Keratinocyte (primary cell): ENCODE measurements at regions not wholly inside any gene's neighbourhood (a gene's known extent, or its start where the extent isn't known, plus 50 kb on each side); places are given as distances from the start of the nearest gene placed in this dataset.
A peak's percentile ranks its signal among the peaks of the same experiment; 100 is the strongest.

Source experiments
- DNase-seq: peaks from one replicate; pipeline ENCODE4 v3.0.0-alpha.2; 2011; ENCODE audit warnings: low read depth, missing footprints, low spot score
- FAIRE-seq: peaks from 2 replicates; lab custom pipeline; 2011; peaks lifted over from hg19 to GRCh38; lab: Jason Lieb, UNC
- H2AFZ ChIP-seq: 2 replicates; pipeline ENCODE4 v1.6.0; 2012; ENCODE audit warnings: low read length, control low read depth, inconsistent platforms; ENCODE audit not compliant: control insufficient read depth
- H3K27ac ChIP-seq: 2 replicates; pipeline ENCODE4 v1.5.1; 2011; ENCODE audit warnings: low read length; ENCODE audit not compliant: control insufficient read depth, insufficient read depth
- H3K27me3 ChIP-seq: 3 replicates; pipeline ENCODE4 v1.6.0; 2011; ENCODE audit warnings: low read length; ENCODE audit not compliant: control insufficient read depth, insufficient read depth; ENCODE audit errors: extremely low read depth
- H3K36me3 ChIP-seq, 2 experiments: 2 replicates in 1 of 2; 3 replicates in 1 of 2; pipeline ENCODE4 v1.5.1; 2011; ENCODE audit warnings: low read length in 2 of 2, mild to moderate bottlenecking in 1 of 2; ENCODE audit not compliant: control insufficient read depth in 2 of 2, insufficient read depth in 2 of 2; ENCODE audit errors: extremely low read depth in 1 of 2
- H3K4me1 ChIP-seq: 3 replicates; pipeline ENCODE4 v1.5.1; 2011; ENCODE audit warnings: low read length; ENCODE audit not compliant: control insufficient read depth, insufficient read depth; ENCODE audit errors: extremely low read depth
- H3K4me2 ChIP-seq: 3 replicates; pipeline ENCODE4 v1.6.0; 2011; ENCODE audit warnings: low read depth, low read length; ENCODE audit not compliant: control insufficient read depth, insufficient read depth; ENCODE audit errors: extremely low read depth
- H3K4me3 ChIP-seq, 3 experiments: fragments of 200-600 bp in 1 of 3; sonication (generic) in 1 of 3; 2 replicates in 2 of 3; 3 replicates in 1 of 3; pipeline ENCODE4 v1.5.1; 2011 to 2016; ENCODE audit warnings: low read length in 3 of 3, mild to moderate bottlenecking in 3 of 3, control low read depth in 2 of 3, inconsistent platforms in 1 of 3, low read depth in 1 of 3, mixed read lengths in 1 of 3, mixed run types in 1 of 3, moderate library complexity in 1 of 3; ENCODE audit not compliant: control insufficient read depth in 2 of 3, insufficient read depth in 2 of 3; ENCODE audit errors: extremely low read depth in 1 of 3
- H3K79me2 ChIP-seq: 2 replicates; pipeline ENCODE4 v1.6.0; 2012; ENCODE audit warnings: low read length; ENCODE audit not compliant: control insufficient read depth, insufficient read depth
- H3K9ac ChIP-seq: 3 replicates; pipeline ENCODE4 v1.6.0; 2011; ENCODE audit warnings: low read length; ENCODE audit not compliant: control insufficient read depth, insufficient read depth; ENCODE audit errors: extremely low read depth
- H3K9me1 ChIP-seq: 3 replicates; pipeline ENCODE4 v1.6.0; 2011; ENCODE audit warnings: low read length; ENCODE audit not compliant: control insufficient read depth, insufficient read depth; ENCODE audit errors: extremely low read depth
- H3K9me3 ChIP-seq: 2 replicates; pipeline ENCODE4 v1.5.1; 2012; ENCODE audit warnings: low read depth, low read length; ENCODE audit not compliant: control insufficient read depth
- H4K20me1 ChIP-seq: 3 replicates; pipeline ENCODE4 v1.6.0; 2011; ENCODE audit warnings: low read length; ENCODE audit not compliant: control insufficient read depth, insufficient read depth; ENCODE audit errors: extremely low read depth
- EZH2 ChIP-seq: IDR thresholded peaks from one replicate; pipeline ENCODE4 v1.6.1; 2012; ENCODE audit warnings: inconsistent platforms, mild to moderate bottlenecking, low read length, moderate library complexity
- dilution Hi-C: fragments of 300-500 bp; cut with MboI; formaldehyde crosslinking; loops from one replicate; pipeline ENCODE4 v1.7.0; 2020; ENCODE audit warnings: low sequenced_read_pairs; ENCODE audit not compliant: extremely low pct_ligation_motif_present
- TF ChIP-seq, protein P1 (sequence below), 3 experiments: IDR thresholded peaks in 1 of 3; conservative IDR thresholded peaks in 1 of 3; optimal IDR thresholded peaks in 1 of 3; 2 replicates in 2 of 3; 3 replicates in 1 of 3; pipeline versions ENCODE3 to v1.5.1; 2011; ENCODE audit warnings: low read length in 3 of 3, mild to moderate bottlenecking in 3 of 3, moderate library complexity in 2 of 3, control low read depth in 1 of 3, inconsistent platforms in 1 of 3; ENCODE audit not compliant: insufficient read depth in 2 of 3; ENCODE audit errors: extremely low read depth in 1 of 3

DNA sequence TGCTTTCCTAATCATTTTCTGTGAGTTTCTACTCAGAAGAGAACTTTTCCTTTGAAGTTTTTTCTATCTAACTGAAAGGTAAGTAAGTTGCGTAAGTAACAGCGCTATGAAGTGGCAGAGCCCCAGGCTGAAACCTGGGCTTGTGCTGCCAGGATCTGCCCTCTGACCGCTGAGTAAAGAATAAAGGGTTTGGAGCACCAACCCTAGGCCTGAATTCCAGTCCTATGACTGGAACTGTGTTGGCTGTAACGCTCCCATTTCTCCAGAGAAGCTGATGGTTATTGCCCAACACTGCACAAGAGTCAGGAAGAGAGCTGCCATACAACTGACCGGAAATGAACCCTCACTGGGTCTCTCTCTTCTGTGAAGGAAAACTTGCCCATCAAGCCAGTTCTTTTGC is 87.0 kb downstream of the FOXB1 start:
- Histone ChIP-seq H3K4me1 (peaks cover 19% of the 10 kb centered on the region), H3K27ac (peak overlapping the region; percentile 22), H3K4me3 (peak overlapping the region in 1 of 3 experiments; percentile 19), H3K4me2 (peak overlapping the region; percentile 68), H3K36me3 (no peaks in the 10 kb centered on the region), H3K9me1 (no peaks in the 10 kb centered on the region), H3K79me2 (no peaks in the 10 kb centered on the region), H3K9ac (no peak overlapping the region), H2AFZ (peak overlapping the region; percentile 8), H3K9me3 (no peaks in the 10 kb centered on the region), H3K27me3 (no peaks in the 10 kb centered on the region), H4K20me1 (no peaks in the 10 kb centered on the region)
- DNase-seq: peak; percentile 81
- peak; percentile 100 for FAIRE-seq
- TF ChIP-seq EZH2: no peak
- TF ChIP-seq, protein P1, sequence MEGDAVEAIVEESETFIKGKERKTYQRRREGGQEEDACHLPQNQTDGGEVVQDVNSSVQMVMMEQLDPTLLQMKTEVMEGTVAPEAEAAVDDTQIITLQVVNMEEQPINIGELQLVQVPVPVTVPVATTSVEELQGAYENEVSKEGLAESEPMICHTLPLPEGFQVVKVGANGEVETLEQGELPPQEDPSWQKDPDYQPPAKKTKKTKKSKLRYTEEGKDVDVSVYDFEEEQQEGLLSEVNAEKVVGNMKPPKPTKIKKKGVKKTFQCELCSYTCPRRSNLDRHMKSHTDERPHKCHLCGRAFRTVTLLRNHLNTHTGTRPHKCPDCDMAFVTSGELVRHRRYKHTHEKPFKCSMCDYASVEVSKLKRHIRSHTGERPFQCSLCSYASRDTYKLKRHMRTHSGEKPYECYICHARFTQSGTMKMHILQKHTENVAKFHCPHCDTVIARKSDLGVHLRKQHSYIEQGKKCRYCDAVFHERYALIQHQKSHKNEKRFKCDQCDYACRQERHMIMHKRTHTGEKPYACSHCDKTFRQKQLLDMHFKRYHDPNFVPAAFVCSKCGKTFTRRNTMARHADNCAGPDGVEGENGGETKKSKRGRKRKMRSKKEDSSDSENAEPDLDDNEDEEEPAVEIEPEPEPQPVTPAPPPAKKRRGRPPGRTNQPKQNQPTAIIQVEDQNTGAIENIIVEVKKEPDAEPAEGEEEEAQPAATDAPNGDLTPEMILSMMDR (optimal IDR thresholded peaks at IDR 0.05 in 1 of 3, IDR thresholded peaks at IDR 0.05 in 1 of 3, conservative IDR thresholded peaks at IDR 0.05 in 1 of 3; ENCODE audit: extremely low read depth in 1 of 3, insufficient read depth in 2 of 3, low read length in 3 of 3): no peak
- dilution Hi-C loops: no loop called here

DNA sequence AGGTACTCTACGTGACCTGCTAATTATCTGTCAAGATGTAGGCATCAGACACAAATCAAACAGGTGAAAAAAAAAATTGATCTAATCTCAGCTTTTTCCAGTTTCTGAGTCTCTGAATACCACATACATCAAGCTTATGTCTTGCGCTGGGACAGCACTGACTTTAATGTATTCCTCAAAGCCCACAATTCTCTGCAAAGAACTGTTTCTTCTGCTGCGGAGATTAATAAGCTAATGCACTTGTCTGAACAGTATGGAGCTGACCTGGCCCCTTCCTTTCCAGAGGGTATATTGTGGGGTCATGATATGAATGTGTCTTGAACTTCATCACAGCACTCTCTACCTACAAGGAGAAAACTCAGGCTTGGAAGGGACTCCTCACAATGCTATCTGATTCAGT is 87.8 kb downstream of the FOXB1 start:
- Histone ChIP-seq H3K9ac (no peak overlapping the region), H3K9me1 (no peaks in the 10 kb centered on the region), H3K36me3 (no peaks in the 10 kb centered on the region), H3K9me3 (no peaks in the 10 kb centered on the region), H4K20me1 (no peaks in the 10 kb centered on the region), H2AFZ (no peak overlapping the region), H3K4me2 (peak overlapping the region; percentile 68), H3K4me3 (no peak overlapping the region), H3K79me2 (no peaks in the 10 kb centered on the region), H3K27me3 (no peaks in the 10 kb centered on the region), H3K4me1 (peaks cover 19% of the 10 kb centered on the region), H3K27ac (no peak overlapping the region)
- no peak for DNase-seq
- dilution Hi-C loops: no loop called here
- TF ChIP-seq, protein P1 (optimal IDR thresholded peaks at IDR 0.05 in 1 of 3, IDR thresholded peaks at IDR 0.05 in 1 of 3, conservative IDR thresholded peaks at IDR 0.05 in 1 of 3; ENCODE audit: extremely low read depth in 1 of 3, insufficient read depth in 2 of 3, low read length in 3 of 3): no peak
- TF ChIP-seq EZH2: no peak
- FAIRE-seq: peak; percentile 62
